ENCODE measurements at regions not wholly inside any gene's neighbourhood (a gene's known extent, or its start where the extent isn't known, plus 50 kb on each side); places are given as distances from the start of the nearest gene placed in this dataset.

DNA sequence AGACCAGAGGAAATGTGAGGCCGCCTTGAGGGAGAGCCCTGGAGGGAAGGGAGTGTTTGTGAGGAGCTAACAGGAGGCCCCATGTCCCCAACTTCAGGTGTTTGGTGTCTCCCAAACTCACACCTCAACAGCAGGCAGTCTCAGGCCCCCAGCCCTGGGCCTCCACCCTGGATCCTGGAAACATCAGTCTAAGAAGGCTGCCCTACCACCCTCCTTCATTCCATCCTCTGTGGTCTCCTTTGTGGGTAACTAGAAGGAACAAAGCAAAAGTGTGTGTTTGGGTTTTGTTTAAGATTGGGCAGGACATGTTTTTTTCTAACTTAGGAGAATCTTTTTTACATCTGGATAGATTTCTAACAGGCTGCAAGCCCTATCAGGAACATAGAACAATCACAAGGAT lies 404.3 kb downstream of the BCL11A start:
- no peak overlapping the region for H3K27ac Mint-ChIP-seq

DNA sequence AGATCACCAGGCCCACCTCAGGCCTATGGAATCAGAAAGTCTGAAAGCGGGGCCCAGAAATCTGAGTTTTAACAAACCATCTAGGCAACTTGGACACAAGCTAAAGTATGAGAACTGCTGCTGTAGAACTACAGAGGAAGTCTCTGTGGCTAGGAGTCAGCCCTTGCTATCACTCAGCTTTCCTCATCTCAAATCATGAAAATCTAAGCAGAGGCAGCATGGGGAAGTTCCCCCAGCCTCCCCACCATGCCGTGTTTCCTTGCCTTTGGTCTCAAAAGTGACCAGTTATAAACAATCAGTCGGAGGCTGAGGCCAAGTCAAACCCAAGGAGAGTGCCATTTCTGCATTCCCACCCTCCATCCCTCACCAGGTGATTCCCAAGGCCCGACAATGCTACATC lies 404.7 kb downstream of the BCL11A start:
- Mint-ChIP-seq H3K4me1 (peaks cover 0 to 9% (median 4%) of the 10 kb centered on the region in 7 donors), H3K9me3 (peaks cover 0 to 8% (median 0%) of the 10 kb centered on the region in 11 donors), H3K27ac (peak overlapping the region in 1 of 9 donors; percentile 21), H3K27me3 (peaks cover 0 to 4% (median 2%) of the 10 kb centered on the region in 5 donors), H3K36me3 (no peaks in the 10 kb centered on the region), H3K4me3 (no peak overlapping the region)
- Histone ChIP-seq H3K36me3 (ENCODE audit: control insufficient read depth in 2 of 3, insufficient read depth in 3 of 3, low read length in 3 of 3) (no peaks in the 10 kb centered on the region), H3K27ac (ENCODE audit: low read depth, low read length) (no peak overlapping the region), H3K4me3 (ENCODE audit: low read length) (no peak overlapping the region), H3K9me3 (ENCODE audit: control insufficient read depth in 2 of 3, low read length in 3 of 3) (no peaks in the 10 kb centered on the region), H3K4me1 (ENCODE audit: control insufficient read depth in 2 of 2, insufficient read depth in 2 of 2, low read length in 2 of 2) (no peaks in the 10 kb centered on the region), H3K27me3 (ENCODE audit: control insufficient read depth in 2 of 2, insufficient read depth in 2 of 2, low read length in 2 of 2) (no peaks in the 10 kb centered on the region)
- DNase-seq = no peak
- ChIA-PET CTCF (no interaction called here), POLR2A (no interaction called here)
- peak; percentile 27 for ATAC-seq
- intact Hi-C loops (cut with micrococcal nuclease) = no loop called here

More for the DNA sequence above, 404.3 kb downstream of the BCL11A start:
- Histone ChIP-seq H3K4me3 (ENCODE audit: low read length) (no peak overlapping the region), H3K9me3 (ENCODE audit: control insufficient read depth in 2 of 3, low read length in 3 of 3) (no peaks in the 10 kb centered on the region), H3K4me1 (ENCODE audit: control insufficient read depth in 2 of 2, insufficient read depth in 2 of 2, low read length in 2 of 2) (no peaks in the 10 kb centered on the region), H3K27me3 (ENCODE audit: control insufficient read depth in 2 of 2, insufficient read depth in 2 of 2, low read length in 2 of 2) (no peaks in the 10 kb centered on the region), H3K27ac (ENCODE audit: low read depth, low read length) (no peak overlapping the region), H3K36me3 (ENCODE audit: control insufficient read depth in 2 of 3, insufficient read depth in 3 of 3, low read length in 3 of 3) (no peaks in the 10 kb centered on the region)
- Mint-ChIP-seq H3K36me3 (no peaks in the 10 kb centered on the region), H3K4me1 (peaks cover 0 to 9% (median 4%) of the 10 kb centered on the region in 7 donors), H3K27me3 (peaks cover 0 to 5% (median 4%) of the 10 kb centered on the region in 5 donors), H3K4me3 (no peak overlapping the region), H3K9me3 (peaks cover 0 to 8% (median 0%) of the 10 kb centered on the region in 11 donors)
- intact Hi-C loops (cut with micrococcal nuclease) = no loop called here
- ATAC-seq (no peak), DNase-seq (no peak)
- ChIA-PET POLR2A (no interaction called here), CTCF (no interaction called here)

DNA sequence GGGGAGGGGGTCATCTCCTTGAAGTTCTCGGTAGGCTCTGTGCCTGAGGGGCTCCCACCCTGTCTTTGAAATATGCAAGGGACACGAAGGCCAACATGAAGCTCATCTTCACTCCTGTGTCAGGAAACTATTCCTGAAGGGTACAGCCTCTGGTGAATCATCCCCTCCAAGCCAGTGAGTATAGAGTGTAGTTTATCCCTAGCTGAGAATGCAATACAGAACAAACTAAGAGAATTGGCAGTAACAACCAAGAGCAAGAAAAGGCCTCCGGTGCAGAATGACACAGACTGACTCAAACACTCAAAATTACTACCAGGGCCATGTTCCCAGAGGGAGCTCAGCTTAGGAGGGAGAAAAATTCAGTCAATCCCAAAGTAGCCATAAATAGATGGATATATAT lies 413.3 kb downstream of the BCL11A start:
- peaks cover 0 to 22% (median 12%) of the 10 kb centered on the region in 5 donors for H3K27me3 Mint-ChIP-seq

DNA sequence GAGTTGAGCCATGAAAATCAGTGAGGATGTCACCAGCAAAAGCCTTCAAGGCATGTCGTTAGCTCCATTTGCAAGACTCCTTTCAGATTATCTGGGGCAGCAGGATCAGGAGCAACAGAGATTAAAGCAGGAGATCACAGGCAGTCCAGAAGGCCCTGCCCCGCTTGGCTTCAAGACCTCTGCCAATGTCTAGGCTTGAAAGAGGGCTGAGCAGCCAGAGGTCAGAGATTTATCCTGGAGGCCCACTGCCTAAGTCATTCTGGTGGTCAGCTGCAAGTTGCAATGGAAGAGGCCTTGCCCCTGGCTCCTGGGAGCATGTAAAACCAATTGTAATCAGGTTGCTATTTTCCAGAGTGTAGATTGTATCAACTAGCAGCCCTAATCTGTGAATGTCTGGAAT lies 416.5 kb downstream of the BCL11A start:
- H3K36me3 Mint-ChIP-seq = peaks cover 0 to 11% (median 0%) of the 10 kb centered on the region in 5 donors
- no peak for DNase-seq
- no peaks in the 10 kb centered on the region for H3K4me1 ChIP-seq (ENCODE audit: control insufficient read depth in 2 of 2, insufficient read depth in 2 of 2, low read length in 2 of 2)
- no peaks in the 10 kb centered on the region for H3K36me3 ChIP-seq (ENCODE audit: control insufficient read depth in 2 of 3, insufficient read depth in 3 of 3, low read length in 3 of 3)
- intact Hi-C loops (cut with micrococcal nuclease) = no loop called here
- peaks cover 0 to 29% (median 23%) of the 10 kb centered on the region in 5 donors for H3K27me3 Mint-ChIP-seq
- H3K27ac Mint-ChIP-seq = no peak overlapping the region
- CTCF ChIA-PET = no interaction called here
- no peaks in the 10 kb centered on the region for H3K9me3 ChIP-seq (ENCODE audit: control insufficient read depth in 2 of 3, low read length in 3 of 3)
- POLR2A ChIA-PET = no interaction called here
- no peak overlapping the region for H3K4me3 ChIP-seq (ENCODE audit: low read length)
- ATAC-seq = no peak
- H3K27ac ChIP-seq (ENCODE audit: low read depth, low read length) = no peak overlapping the region
- H3K4me1 Mint-ChIP-seq = peaks cover 0 to 4% (median 0%) of the 10 kb centered on the region in 7 donors
- no peaks in the 10 kb centered on the region for H3K27me3 ChIP-seq (ENCODE audit: control insufficient read depth in 2 of 2, insufficient read depth in 2 of 2, low read length in 2 of 2)
- no peak overlapping the region for H3K4me3 Mint-ChIP-seq
- peaks cover 0 to 27% (median 10%) of the 10 kb centered on the region in 11 donors for H3K9me3 Mint-ChIP-seq

More for the DNA sequence above, 413.3 kb downstream of the BCL11A start:
- DNase-seq = no peak
- H3K9me3 Mint-ChIP-seq = peaks cover 0 to 18% (median 9%) of the 10 kb centered on the region in 11 donors
- no peak overlapping the region for H3K4me3 Mint-ChIP-seq
- Histone ChIP-seq H3K4me1 (ENCODE audit: control insufficient read depth in 2 of 2, insufficient read depth in 2 of 2, low read length in 2 of 2) (no peaks in the 10 kb centered on the region), H3K36me3 (ENCODE audit: control insufficient read depth in 2 of 3, insufficient read depth in 3 of 3, low read length in 3 of 3) (no peaks in the 10 kb centered on the region), H3K9me3 (ENCODE audit: control insufficient read depth in 2 of 3, low read length in 3 of 3) (no peaks in the 10 kb centered on the region), H3K4me3 (ENCODE audit: low read length) (no peak overlapping the region), H3K27ac (ENCODE audit: low read depth, low read length) (no peak overlapping the region), H3K27me3 (ENCODE audit: control insufficient read depth in 2 of 2, insufficient read depth in 2 of 2, low read length in 2 of 2) (no peaks in the 10 kb centered on the region)
- intact Hi-C loops (cut with micrococcal nuclease) = no loop called here
- ChIA-PET POLR2A (no interaction called here), CTCF (no interaction called here)
- peaks cover 0 to 4% (median 0%) of the 10 kb centered on the region in 7 donors for H3K4me1 Mint-ChIP-seq
- ATAC-seq = no peak
- H3K27ac Mint-ChIP-seq = peak overlapping the region in 1 of 9 donors; percentile 17
- peaks cover 0 to 6% (median 0%) of the 10 kb centered on the region in 5 donors for H3K36me3 Mint-ChIP-seq

DNA sequence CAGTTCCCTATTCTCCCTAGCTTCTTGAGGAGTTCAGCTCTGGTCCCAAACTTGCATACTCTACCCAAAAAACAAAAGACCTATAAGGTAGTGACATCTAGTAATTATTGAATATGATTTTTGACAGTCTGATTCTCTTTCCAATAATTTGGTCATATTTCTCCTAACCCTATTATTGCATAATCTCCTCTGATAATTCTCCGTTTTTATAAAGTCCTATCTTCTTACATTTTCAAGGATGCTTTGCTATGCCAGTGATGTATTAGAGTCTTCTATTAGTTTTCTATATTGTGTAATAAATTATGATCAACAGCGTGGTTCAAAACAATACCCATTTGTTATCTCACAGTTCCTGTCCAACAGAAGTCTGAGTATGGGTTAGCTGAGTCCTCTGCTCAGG lies 426.3 kb downstream of the BCL11A start:
- no peak overlapping the region for H3K27ac Mint-ChIP-seq
- intact Hi-C loops (cut with micrococcal nuclease) = no loop called here
- ChIA-PET POLR2A (no interaction called here), CTCF (no interaction called here)
- DNase-seq = no peak
- H3K27ac ChIP-seq (ENCODE audit: low read depth, low read length) = no peak overlapping the region
- no peak overlapping the region for H3K4me3 Mint-ChIP-seq
- no peaks in the 10 kb centered on the region for H3K36me3 ChIP-seq (ENCODE audit: control insufficient read depth in 2 of 3, insufficient read depth in 3 of 3, low read length in 3 of 3)
- H3K4me1 ChIP-seq (ENCODE audit: control insufficient read depth in 2 of 2, insufficient read depth in 2 of 2, low read length in 2 of 2) = no peaks in the 10 kb centered on the region
- H3K9me3 Mint-ChIP-seq = peaks cover 0 to 12% (median 2%) of the 10 kb centered on the region in 11 donors
- H3K36me3 Mint-ChIP-seq = no peaks in the 10 kb centered on the region
- H3K4me1 Mint-ChIP-seq = no peaks in the 10 kb centered on the region
- no peaks in the 10 kb centered on the region for H3K9me3 ChIP-seq (ENCODE audit: control insufficient read depth in 2 of 3, low read length in 3 of 3)
- H3K27me3 Mint-ChIP-seq = peaks cover 0 to 7% (median 0%) of the 10 kb centered on the region in 5 donors
- ATAC-seq = no peak
- H3K27me3 ChIP-seq (ENCODE audit: control insufficient read depth in 2 of 2, insufficient read depth in 2 of 2, low read length in 2 of 2) = no peaks in the 10 kb centered on the region
- no peak overlapping the region for H3K4me3 ChIP-seq (ENCODE audit: low read length)

DNA sequence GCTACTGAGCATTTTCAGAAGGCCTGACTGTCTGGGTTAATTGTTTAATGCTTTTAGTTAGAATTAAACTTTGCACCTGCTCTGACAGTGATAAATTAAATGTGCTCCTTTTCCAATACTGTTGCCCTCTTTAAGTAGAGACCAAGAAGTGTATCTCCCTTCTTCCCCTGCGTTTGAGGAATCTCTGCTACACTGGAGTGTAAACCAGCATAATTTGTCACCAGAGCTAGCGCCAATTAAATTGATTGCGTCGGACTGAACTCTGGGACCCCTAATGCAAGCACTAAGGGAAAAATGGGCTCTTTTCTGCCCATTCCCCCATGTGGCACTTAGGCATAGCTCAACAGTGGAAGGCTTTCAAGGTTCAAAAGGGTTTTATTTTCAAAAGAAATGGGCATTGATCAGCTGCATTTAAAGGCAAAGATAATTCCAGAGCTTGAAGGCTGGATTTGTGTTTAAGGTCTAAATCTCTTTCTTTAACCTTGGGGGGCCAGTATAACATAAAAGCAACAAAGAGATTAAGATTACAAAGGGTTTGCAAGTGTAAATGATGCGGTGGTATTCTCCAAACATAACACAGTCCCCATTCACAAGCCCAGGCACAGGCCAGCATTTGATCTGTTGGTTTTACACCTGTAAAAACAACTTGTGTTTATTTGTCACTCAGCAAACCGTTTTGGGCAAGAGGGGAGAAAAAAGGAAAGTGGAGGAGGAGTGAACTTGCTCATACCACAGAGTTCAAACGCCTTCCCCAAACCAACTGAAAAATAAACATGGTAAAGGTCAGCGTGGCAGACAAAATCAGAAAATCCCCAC lies 427.6 kb downstream of the BCL11A start:
- Mint-ChIP-seq H3K9me3 (peaks cover 0 to 3% (median 0%) of the 10 kb centered on the region in 11 donors), H3K27me3 (peaks cover 4 to 7% (median 4%) of the 10 kb centered on the region in 5 donors), H3K4me3 (no peak overlapping the region), H3K27ac (no peak overlapping the region), H3K4me1 (no peaks in the 10 kb centered on the region), H3K36me3 (no peaks in the 10 kb centered on the region)
- H3K4me3 ChIP-seq (ENCODE audit: low read length) = no peak overlapping the region
- H3K27me3 ChIP-seq (ENCODE audit: control insufficient read depth in 2 of 2, insufficient read depth in 2 of 2, low read length in 2 of 2) = no peaks in the 10 kb centered on the region
- POLR2A ChIA-PET = no interaction called here
- no peak overlapping the region for H3K27ac ChIP-seq (ENCODE audit: low read depth, low read length)
- CTCF ChIA-PET = no interaction called here
- H3K4me1 ChIP-seq (ENCODE audit: control insufficient read depth in 2 of 2, insufficient read depth in 2 of 2, low read length in 2 of 2) = no peaks in the 10 kb centered on the region
- no peaks in the 10 kb centered on the region for H3K36me3 ChIP-seq (ENCODE audit: control insufficient read depth in 2 of 3, insufficient read depth in 3 of 3, low read length in 3 of 3)
- ATAC-seq (no peak), DNase-seq (no peak)
- no peaks in the 10 kb centered on the region for H3K9me3 ChIP-seq (ENCODE audit: control insufficient read depth in 2 of 3, low read length in 3 of 3)
- intact Hi-C loops (cut with micrococcal nuclease) = no loop called here

DNA sequence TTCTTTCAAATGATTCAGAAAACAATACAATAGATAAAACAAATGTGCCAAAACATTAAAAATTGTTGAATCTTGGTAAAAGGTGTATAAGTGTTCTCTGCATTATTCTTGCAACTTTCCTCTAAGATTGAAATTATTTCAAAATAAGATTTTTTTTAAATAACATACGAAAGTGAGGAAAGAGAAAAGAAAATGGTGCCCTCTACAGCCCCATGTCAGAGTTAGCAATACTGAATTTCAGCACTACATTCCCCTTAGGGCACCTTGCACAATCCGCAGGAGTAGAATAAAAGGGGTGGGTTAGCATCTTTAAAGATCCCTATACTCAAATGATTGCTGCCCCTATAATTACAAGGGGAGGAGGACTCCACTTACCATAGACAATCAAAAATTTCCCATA lies 433.7 kb downstream of the BCL11A start:
- Histone ChIP-seq H3K27me3 (ENCODE audit: control insufficient read depth in 2 of 2, insufficient read depth in 2 of 2, low read length in 2 of 2) (no peaks in the 10 kb centered on the region), H3K9me3 (ENCODE audit: control insufficient read depth in 2 of 3, low read length in 3 of 3) (no peaks in the 10 kb centered on the region), H3K36me3 (ENCODE audit: control insufficient read depth in 2 of 3, insufficient read depth in 3 of 3, low read length in 3 of 3) (no peaks in the 10 kb centered on the region), H3K4me1 (ENCODE audit: control insufficient read depth in 2 of 2, insufficient read depth in 2 of 2, low read length in 2 of 2) (no peaks in the 10 kb centered on the region), H3K4me3 (ENCODE audit: low read length) (no peak overlapping the region), H3K27ac (ENCODE audit: low read depth, low read length) (no peak overlapping the region)
- H3K4me3 Mint-ChIP-seq = no peak overlapping the region
- H3K4me1 Mint-ChIP-seq = no peaks in the 10 kb centered on the region
- no peak overlapping the region for H3K27ac Mint-ChIP-seq
- no peak for ATAC-seq
- ChIA-PET CTCF (no interaction called here), POLR2A (no interaction called here)
- H3K9me3 Mint-ChIP-seq = peaks cover 0 to 7% (median 0%) of the 10 kb centered on the region in 11 donors
- peaks cover 2 to 25% (median 14%) of the 10 kb centered on the region in 5 donors for H3K27me3 Mint-ChIP-seq
- intact Hi-C loops (cut with micrococcal nuclease) = loop anchor here in 1 of 2 donors (2.0 to 5.0 kb wide), 2 partner anchors 232 to 819 kb away; no protein-coding TSS in a partner anchor
- DNase-seq = no peak
- no peaks in the 10 kb centered on the region for H3K36me3 Mint-ChIP-seq

Measured in naive thymus-derived CD4-positive, alpha-beta T cell (primary cell).